SU-DHL-6 (cell line): ENCODE measurements at regions not wholly inside any gene's neighbourhood (a gene's known extent, or its start where the extent isn't known, plus 50 kb on each side); places are given as distances from the start of the nearest gene placed in this dataset.

Source experiments
- EZH2phosphoT487 ChIP-seq: fragments of 200-600 bp; sonication (generic), shearing (Covaris generic); conservative IDR thresholded peaks from 2 replicates; pipeline ENCODE4 v1.6.1; 2018; ENCODE audit warnings: mild to moderate bottlenecking, antibody characterized with exemption, low read length, moderate library complexity, mixed read lengths
- TF ChIP-seq, protein P1 (sequence below): fragments of 200-600 bp; sonication (generic); IDR thresholded peaks from one replicate; pipeline ENCODE4 v1.5.1; 2017; ENCODE audit warnings: antibody characterized with exemption, mild to moderate bottlenecking, low read length, moderate library complexity; ENCODE audit not compliant: insufficient read depth, poor library complexity, severe bottlenecking

DNA sequence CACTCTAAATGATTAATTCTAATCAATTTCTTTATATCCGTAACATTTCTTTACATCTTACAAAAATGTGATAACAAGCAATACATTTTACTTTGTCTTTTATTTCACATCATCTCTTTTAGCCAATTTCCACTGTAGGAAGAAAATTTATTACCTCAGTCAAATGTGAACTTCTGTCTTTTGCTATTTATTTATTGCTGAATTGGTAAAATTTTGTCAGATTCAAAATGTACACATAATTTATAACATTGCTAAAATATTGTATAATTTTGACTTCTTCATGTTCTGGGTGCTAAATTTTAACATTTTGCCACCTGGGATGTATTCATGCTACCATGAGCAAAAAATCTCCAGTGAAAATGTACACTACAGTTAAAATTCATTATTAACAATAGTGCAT, 158.0 kb downstream of the HGF start:
- TF ChIP-seq, protein P1, sequence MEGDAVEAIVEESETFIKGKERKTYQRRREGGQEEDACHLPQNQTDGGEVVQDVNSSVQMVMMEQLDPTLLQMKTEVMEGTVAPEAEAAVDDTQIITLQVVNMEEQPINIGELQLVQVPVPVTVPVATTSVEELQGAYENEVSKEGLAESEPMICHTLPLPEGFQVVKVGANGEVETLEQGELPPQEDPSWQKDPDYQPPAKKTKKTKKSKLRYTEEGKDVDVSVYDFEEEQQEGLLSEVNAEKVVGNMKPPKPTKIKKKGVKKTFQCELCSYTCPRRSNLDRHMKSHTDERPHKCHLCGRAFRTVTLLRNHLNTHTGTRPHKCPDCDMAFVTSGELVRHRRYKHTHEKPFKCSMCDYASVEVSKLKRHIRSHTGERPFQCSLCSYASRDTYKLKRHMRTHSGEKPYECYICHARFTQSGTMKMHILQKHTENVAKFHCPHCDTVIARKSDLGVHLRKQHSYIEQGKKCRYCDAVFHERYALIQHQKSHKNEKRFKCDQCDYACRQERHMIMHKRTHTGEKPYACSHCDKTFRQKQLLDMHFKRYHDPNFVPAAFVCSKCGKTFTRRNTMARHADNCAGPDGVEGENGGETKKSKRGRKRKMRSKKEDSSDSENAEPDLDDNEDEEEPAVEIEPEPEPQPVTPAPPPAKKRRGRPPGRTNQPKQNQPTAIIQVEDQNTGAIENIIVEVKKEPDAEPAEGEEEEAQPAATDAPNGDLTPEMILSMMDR = no peak
- TF ChIP-seq EZH2phosphoT487 = no peak
